CD4-positive, CD25-positive, alpha-beta regulatory T cell (primary cell): ENCODE measurements at regions not wholly inside any gene's neighbourhood (a gene's known extent, or its start where the extent isn't known, plus 50 kb on each side); places are given as distances from the start of the nearest gene placed in this dataset.

ENCODE experiments used
- ATAC-seq, 2 donors: fragments of 150-1000 bp; cut with Tn5 transposase; one replicate each; pipeline ENCODE4 v1.10.0; 2021; ENCODE audit warnings: low read depth in 2 of 2, moderate number of reproducible peaks in 2 of 2, moderate library complexity in 1 of 2
- DNase-seq, 3 donors: peaks; one replicate each; pipeline versions ENCODE4 v3.0.0 to v3.0.0-alpha.2; 2012 to 2022; ENCODE audit warnings: mixed read lengths in 1 of 3
- H3K27ac ChIP-seq: one replicate; pipeline ENCODE4 v1.7.0; 2013; ENCODE audit warnings: mild to moderate bottlenecking, low read length; ENCODE audit not compliant: insufficient read depth, poor library complexity, severe bottlenecking
- H3K27me3 ChIP-seq: one replicate; pipeline ENCODE4 v1.7.0; 2013; ENCODE audit warnings: low read length; ENCODE audit not compliant: control insufficient read depth, insufficient read depth
- H3K36me3 ChIP-seq: one replicate; pipeline ENCODE4 v1.7.0; 2013; ENCODE audit warnings: mild to moderate bottlenecking, low read length, moderate library complexity; ENCODE audit not compliant: control insufficient read depth, insufficient read depth
- H3K4me1 ChIP-seq: 2 replicates; pipeline ENCODE4 v1.7.0; 2013; ENCODE audit warnings: mild to moderate bottlenecking, low read length; ENCODE audit not compliant: insufficient read depth, control insufficient read depth, poor library complexity, severe bottlenecking
- H3K4me3 ChIP-seq: one replicate; pipeline ENCODE4 v1.7.0; 2013; ENCODE audit warnings: low read depth, mild to moderate bottlenecking, low read length, moderate library complexity
- H3K9me3 ChIP-seq, 2 experiments: 1 replicate in 1 of 2; 2 replicates in 1 of 2; pipeline ENCODE4 v1.7.0; 2013; ENCODE audit warnings: low read length in 2 of 2, mild to moderate bottlenecking in 1 of 2, moderate library complexity in 1 of 2; ENCODE audit not compliant: control insufficient read depth in 2 of 2
- H3K27ac Mint-ChIP-seq, 3 donors: one replicate each; pipeline ENCODE4 v1.8.0; 2020 to 2022; ENCODE audit warnings: mild to moderate bottlenecking in 3 of 3, mixed read lengths in 3 of 3, moderate library complexity in 2 of 3
- H3K27me3 Mint-ChIP-seq: one replicate; pipeline ENCODE4 v1.8.0; 2022; ENCODE audit warnings: mild to moderate bottlenecking, mixed read lengths
- H3K36me3 Mint-ChIP-seq: one replicate; pipeline ENCODE4 v1.8.0; 2020; ENCODE audit warnings: mixed read lengths
- H3K4me1 Mint-ChIP-seq, 4 donors: one replicate each; pipeline ENCODE4 v1.8.0; 2020 to 2022; ENCODE audit warnings: mixed read lengths in 4 of 4, mild to moderate bottlenecking in 1 of 4
- H3K4me3 Mint-ChIP-seq, 4 donors: one replicate each; pipeline ENCODE4 v1.8.0; 2020 to 2022; ENCODE audit warnings: mild to moderate bottlenecking in 4 of 4, mixed read lengths in 4 of 4, moderate library complexity in 3 of 4
- H3K9me3 Mint-ChIP-seq, 7 donors: one replicate each; pipeline ENCODE4 v1.8.0; 2020 to 2022; ENCODE audit warnings: mixed read lengths in 7 of 7, mild to moderate bottlenecking in 3 of 7, moderate library complexity in 2 of 7

DNA sequence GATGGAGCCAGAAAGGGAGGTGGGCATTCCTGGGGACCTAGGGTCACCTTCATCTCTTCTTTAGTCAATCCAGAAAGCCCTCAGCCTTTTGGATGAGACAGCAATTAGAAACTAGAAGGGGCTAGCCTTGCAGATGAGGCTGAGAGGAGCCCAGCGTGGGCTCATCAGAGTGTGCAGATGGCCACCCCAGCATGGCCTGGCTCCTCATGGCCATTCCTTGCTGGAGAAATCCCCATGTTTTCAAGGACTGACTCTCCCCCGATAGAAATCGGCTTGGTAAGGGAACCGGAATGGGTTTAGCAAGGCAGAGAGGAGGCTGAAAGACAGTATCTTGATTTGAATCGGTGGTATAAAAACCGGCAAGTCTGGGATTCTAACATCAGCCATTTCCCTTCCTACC is 274.6 kb downstream of the BUD13 start:
- Histone ChIP-seq H3K27ac (no peak overlapping the region), H3K36me3 (no peaks in the 10 kb centered on the region), H3K27me3 (no peaks in the 10 kb centered on the region), H3K4me1 (no peaks in the 10 kb centered on the region), H3K9me3 (no peaks in the 10 kb centered on the region), H3K4me3 (no peak overlapping the region)
- peaks cover 25% of the 10 kb centered on the region for H3K27me3 Mint-ChIP-seq
- H3K4me3 Mint-ChIP-seq: no peak overlapping the region
- ATAC-seq (no peak), DNase-seq (no peak)
- no peaks in the 10 kb centered on the region for H3K4me1 Mint-ChIP-seq
- H3K27ac Mint-ChIP-seq: no peak overlapping the region
- H3K9me3 Mint-ChIP-seq: no peaks in the 10 kb centered on the region
- H3K36me3 Mint-ChIP-seq: no peaks in the 10 kb centered on the region

DNA sequence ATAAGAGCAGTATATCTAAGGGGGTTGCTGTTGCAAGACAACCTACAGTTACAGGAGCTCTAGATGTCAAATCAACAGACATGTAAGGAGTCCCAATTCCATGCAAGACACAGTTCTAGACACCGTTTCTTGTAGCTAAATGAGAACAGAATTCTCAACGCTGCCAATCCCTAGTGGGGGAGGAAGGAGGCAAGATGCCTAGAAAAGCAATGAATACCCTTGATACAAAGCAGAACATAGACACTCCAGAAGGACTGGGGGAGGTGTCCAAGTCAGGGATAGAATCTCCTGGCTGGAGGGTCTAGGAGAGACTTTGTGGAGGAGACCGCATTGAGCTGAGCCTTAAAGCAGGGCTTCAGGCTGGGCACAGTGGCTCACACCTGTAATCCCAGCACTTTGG is 280.2 kb downstream of the BUD13 start:
- no peaks in the 10 kb centered on the region for H3K27me3 ChIP-seq
- no peak for ATAC-seq
- no peaks in the 10 kb centered on the region for H3K4me1 ChIP-seq
- no peak overlapping the region for H3K27ac ChIP-seq
- Mint-ChIP-seq H3K4me1 (no peaks in the 10 kb centered on the region), H3K27ac (no peak overlapping the region), H3K27me3 (peaks cover 9% of the 10 kb centered on the region), H3K9me3 (no peaks in the 10 kb centered on the region), H3K4me3 (no peak overlapping the region), H3K36me3 (no peaks in the 10 kb centered on the region)
- no peaks in the 10 kb centered on the region for H3K36me3 ChIP-seq
- DNase-seq: no peak
- H3K4me3 ChIP-seq: no peak overlapping the region
- no peaks in the 10 kb centered on the region for H3K9me3 ChIP-seq

DNA sequence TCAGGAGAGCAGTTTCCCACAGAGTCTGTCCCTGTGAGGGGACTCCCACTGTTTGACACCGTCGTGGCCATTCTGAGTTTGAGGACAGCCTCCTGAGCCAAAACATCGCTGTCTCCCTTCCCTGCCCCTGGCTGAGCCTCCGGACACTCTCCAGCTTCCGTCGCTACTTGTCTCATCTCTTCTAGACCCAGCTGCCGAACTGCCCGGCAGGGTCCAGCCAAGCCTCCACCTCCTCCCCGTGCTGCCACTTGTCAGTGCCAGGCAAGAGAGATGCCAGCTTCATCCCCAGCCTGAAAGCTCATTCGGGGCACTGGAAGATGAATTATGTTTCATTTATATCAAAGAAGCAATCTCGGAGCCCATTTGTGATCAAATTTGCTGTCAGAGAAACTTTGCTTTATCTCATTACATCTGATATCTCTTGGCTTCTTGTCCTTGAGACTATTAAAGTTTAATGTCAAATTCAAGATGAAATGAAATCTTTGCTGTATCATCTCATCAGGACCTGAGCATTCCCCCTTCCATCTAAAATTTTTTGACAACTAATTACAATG is 283.9 kb downstream of the BUD13 start:
- no peaks in the 10 kb centered on the region for H3K4me1 ChIP-seq
- no peak overlapping the region for H3K4me3 ChIP-seq
- no peaks in the 10 kb centered on the region for H3K27me3 ChIP-seq
- Mint-ChIP-seq H3K4me1 (no peaks in the 10 kb centered on the region), H3K27ac (no peak overlapping the region), H3K36me3 (no peaks in the 10 kb centered on the region), H3K27me3 (peaks cover 14% of the 10 kb centered on the region), H3K9me3 (peaks cover 0 to 2% (median 0%) of the 10 kb centered on the region in 7 donors), H3K4me3 (no peak overlapping the region)
- DNase-seq (no peak), ATAC-seq (no peak)
- no peaks in the 10 kb centered on the region for H3K9me3 ChIP-seq
- no peaks in the 10 kb centered on the region for H3K36me3 ChIP-seq
- no peak overlapping the region for H3K27ac ChIP-seq

DNA sequence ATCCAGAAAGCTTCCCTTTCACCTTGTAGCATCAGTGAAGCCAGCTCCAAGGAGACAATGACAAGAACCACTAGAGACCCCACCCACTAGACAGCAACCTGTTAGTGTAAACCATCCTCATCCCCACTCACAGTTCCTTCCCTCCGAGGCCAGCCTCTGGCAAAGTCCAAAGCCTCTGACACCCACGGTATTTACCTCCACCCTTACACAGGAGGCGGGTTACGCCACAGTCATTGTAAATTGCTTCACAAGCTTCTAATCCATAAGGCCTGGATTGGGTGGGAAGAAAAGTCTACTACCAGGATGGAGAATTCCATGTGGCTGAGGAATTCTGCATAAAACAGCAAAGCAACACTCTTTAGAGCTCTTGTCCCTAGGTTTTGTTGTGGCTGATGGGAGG is 287.4 kb downstream of the BUD13 start:
- Mint-ChIP-seq H3K36me3 (no peaks in the 10 kb centered on the region), H3K4me3 (no peak overlapping the region), H3K4me1 (no peaks in the 10 kb centered on the region), H3K9me3 (peaks cover 0 to 2% (median 0%) of the 10 kb centered on the region in 7 donors), H3K27ac (no peak overlapping the region), H3K27me3 (peaks cover 5% of the 10 kb centered on the region)
- Histone ChIP-seq H3K27ac (no peak overlapping the region), H3K4me3 (no peak overlapping the region), H3K36me3 (no peaks in the 10 kb centered on the region), H3K27me3 (no peaks in the 10 kb centered on the region), H3K9me3 (no peaks in the 10 kb centered on the region), H3K4me1 (no peaks in the 10 kb centered on the region)
- ATAC-seq (no peak), DNase-seq (no peak)

DNA sequence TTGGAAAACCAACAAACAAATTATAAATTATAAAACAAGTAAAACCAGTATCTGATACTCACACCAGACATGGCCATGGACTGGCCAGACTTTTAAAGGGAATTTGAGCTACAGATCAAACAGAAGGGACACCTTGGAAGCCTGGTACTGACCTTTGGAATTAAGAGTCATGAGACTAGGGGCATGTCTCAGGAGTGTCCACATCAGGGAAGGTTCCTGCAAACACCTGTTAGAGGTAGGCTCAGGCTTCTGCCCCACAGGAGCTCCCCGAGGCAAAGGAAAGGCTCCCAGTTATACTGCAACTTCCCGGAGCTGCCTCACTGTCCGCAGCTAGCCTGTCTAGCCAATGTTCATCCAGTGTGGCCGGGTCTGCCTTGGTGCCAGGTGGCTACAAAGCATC is 290.1 kb downstream of the BUD13 start:
- ATAC-seq (no peak), DNase-seq (no peak)
- H3K27me3 Mint-ChIP-seq: peaks cover 5% of the 10 kb centered on the region
- H3K4me3 Mint-ChIP-seq: no peak overlapping the region
- Histone ChIP-seq H3K36me3 (no peaks in the 10 kb centered on the region), H3K27ac (no peak overlapping the region), H3K4me1 (no peaks in the 10 kb centered on the region), H3K4me3 (no peak overlapping the region), H3K27me3 (no peaks in the 10 kb centered on the region), H3K9me3 (no peaks in the 10 kb centered on the region)
- no peak overlapping the region for H3K27ac Mint-ChIP-seq
- H3K4me1 Mint-ChIP-seq: no peaks in the 10 kb centered on the region
- H3K36me3 Mint-ChIP-seq: no peaks in the 10 kb centered on the region
- H3K9me3 Mint-ChIP-seq: peaks cover 0 to 4% (median 0%) of the 10 kb centered on the region in 7 donors

DNA sequence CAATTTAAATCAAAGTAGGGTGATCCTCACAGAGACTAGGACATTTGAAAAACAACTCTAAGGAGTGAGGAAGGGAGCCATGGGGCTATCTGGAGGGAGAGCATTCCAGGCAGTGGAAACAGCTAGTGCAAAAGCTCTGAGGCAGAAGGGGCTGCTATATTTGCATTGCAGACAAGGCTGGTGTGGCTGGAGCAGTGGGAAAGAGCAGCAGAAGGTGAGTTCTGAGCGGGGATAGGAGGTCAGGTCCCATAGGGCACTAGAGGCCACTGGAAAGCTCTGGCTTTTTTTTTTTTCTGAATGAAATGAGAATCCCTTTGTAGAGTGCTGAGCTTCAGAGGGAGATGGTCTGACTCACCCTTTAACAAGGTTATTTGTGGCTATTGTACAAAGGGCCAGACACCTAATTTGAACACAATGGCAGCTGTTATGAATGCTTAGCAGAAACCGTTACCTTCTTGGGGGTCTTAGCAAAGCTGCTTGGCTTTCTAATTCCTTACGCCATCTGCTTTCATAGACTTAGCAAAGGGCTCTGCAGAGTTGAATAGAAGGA is 291.6 kb downstream of the BUD13 start:
- no peaks in the 10 kb centered on the region for H3K9me3 ChIP-seq
- no peaks in the 10 kb centered on the region for H3K27me3 Mint-ChIP-seq
- H3K36me3 Mint-ChIP-seq: no peaks in the 10 kb centered on the region
- ATAC-seq (no peak), DNase-seq (no peak)
- peaks cover 0 to 1% (median 0%) of the 10 kb centered on the region in 7 donors for H3K9me3 Mint-ChIP-seq
- H3K36me3 ChIP-seq: no peaks in the 10 kb centered on the region
- H3K27ac ChIP-seq: no peak overlapping the region
- no peak overlapping the region for H3K27ac Mint-ChIP-seq
- H3K27me3 ChIP-seq: no peaks in the 10 kb centered on the region
- no peaks in the 10 kb centered on the region for H3K4me1 ChIP-seq
- H3K4me1 Mint-ChIP-seq: no peaks in the 10 kb centered on the region
- H3K4me3 ChIP-seq: no peak overlapping the region
- no peak overlapping the region for H3K4me3 Mint-ChIP-seq

DNA sequence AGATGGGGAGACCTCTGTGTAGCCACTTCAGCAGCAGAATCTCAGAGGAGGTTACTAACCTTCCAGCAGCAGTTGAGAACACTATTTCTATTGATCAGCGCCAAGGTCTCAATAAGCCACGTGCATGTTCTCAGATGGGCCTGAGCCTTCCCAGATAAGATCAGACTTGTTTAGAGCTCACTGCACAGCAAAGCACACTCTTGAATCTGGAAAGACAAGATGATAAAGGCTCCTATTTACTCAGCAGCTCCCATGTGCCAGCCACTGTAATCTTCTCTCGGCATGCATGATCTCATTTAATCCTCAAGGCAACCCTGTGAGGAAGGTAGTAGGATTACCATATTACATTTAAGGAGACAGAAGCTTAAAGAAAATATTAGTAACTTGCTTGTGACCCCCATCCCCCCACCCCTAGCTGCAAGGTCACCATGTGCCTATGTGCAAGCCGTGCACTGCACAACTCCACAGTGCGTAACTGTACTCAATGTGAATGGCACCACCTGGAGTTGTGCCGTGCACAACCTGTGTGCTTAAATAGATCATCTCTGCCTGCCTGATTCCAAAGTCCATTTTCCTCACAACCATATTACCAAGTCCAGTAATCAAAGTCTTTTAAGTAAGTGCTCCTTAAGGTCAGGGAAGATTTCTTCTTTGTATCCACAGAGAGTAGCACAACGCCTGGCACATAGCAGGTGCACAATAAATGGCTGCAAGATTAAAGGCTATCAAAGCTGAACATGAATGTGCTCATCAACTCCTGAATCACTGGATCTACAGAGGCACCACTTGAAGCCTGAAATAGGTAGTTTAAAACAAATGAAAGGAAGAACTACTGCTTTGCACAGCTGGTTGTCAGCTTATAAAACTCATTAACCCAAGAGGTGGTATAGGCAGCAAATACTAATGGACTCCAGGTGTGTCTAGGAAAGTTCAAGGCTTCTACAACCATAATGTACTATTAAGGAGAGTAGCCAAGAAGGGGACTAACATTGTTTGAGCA is 293.8 kb downstream of the BUD13 start:
- Histone ChIP-seq H3K9me3 (no peaks in the 10 kb centered on the region), H3K27me3 (no peaks in the 10 kb centered on the region), H3K4me3 (no peak overlapping the region), H3K4me1 (no peaks in the 10 kb centered on the region), H3K36me3 (no peaks in the 10 kb centered on the region), H3K27ac (no peak overlapping the region)
- Mint-ChIP-seq H3K27ac (no peak overlapping the region), H3K4me1 (no peaks in the 10 kb centered on the region), H3K9me3 (peaks cover 0 to 1% (median 0%) of the 10 kb centered on the region in 7 donors), H3K36me3 (no peaks in the 10 kb centered on the region), H3K4me3 (no peak overlapping the region), H3K27me3 (no peaks in the 10 kb centered on the region)
- DNase-seq (no peak), ATAC-seq (no peak)
